H9 (cell line): ENCODE measurements at regions not wholly inside any gene's neighbourhood (a gene's known extent, or its start where the extent isn't known, plus 50 kb on each side); places are given as distances from the start of the nearest gene placed in this dataset.

Source experiments
- DNase-seq: peaks from one replicate; pipeline ENCODE4 v3.0.0-alpha.2; 2017
- H2AFZ ChIP-seq: one replicate; pipeline ENCODE4 v1.6.1; 2013; ENCODE audit warnings: mild to moderate bottlenecking, low read length, control low read depth, moderate library complexity
- H2AK5ac ChIP-seq: 2 replicates; pipeline ENCODE4 v1.6.1; 2013; ENCODE audit warnings: low read length, control low read depth, mixed read lengths; ENCODE audit not compliant: insufficient read length
- H2BK120ac ChIP-seq: one replicate; pipeline ENCODE4 v1.6.1; 2013; ENCODE audit warnings: low read depth, mild to moderate bottlenecking, low read length, control low read depth, inconsistent platforms; ENCODE audit not compliant: poor library complexity, severe bottlenecking
- H2BK12ac ChIP-seq: 2 replicates; pipeline ENCODE4 v1.6.1; 2013; ENCODE audit warnings: low read length, control low read depth, mixed read lengths, low read depth; ENCODE audit not compliant: insufficient read length
- H2BK15ac ChIP-seq: 2 replicates; pipeline ENCODE4 v1.6.1; 2013; ENCODE audit warnings: low read depth, low read length, control low read depth
- H2BK20ac ChIP-seq: one replicate; pipeline ENCODE4 v1.6.1; 2013; ENCODE audit warnings: low read depth, mild to moderate bottlenecking, low read length, control low read depth, inconsistent platforms; ENCODE audit not compliant: poor library complexity, severe bottlenecking
- H2BK5ac ChIP-seq: 2 replicates; pipeline ENCODE4 v1.6.1; 2013; ENCODE audit warnings: low read length, control low read depth, mixed read lengths; ENCODE audit not compliant: insufficient read length
- H3K14ac ChIP-seq: 2 replicates; pipeline ENCODE4 v1.6.1; 2013; ENCODE audit warnings: low read length, control low read depth; ENCODE audit not compliant: insufficient read depth
- H3K18ac ChIP-seq: 2 replicates; pipeline ENCODE4 v1.6.1; 2013; ENCODE audit warnings: low read depth, mild to moderate bottlenecking, mixed read lengths, low read length, control low read depth; ENCODE audit not compliant: insufficient read length
- H3K23ac ChIP-seq: 2 replicates; pipeline ENCODE4 v1.6.1; 2013; ENCODE audit warnings: low read length, control low read depth, mixed read lengths, low read depth; ENCODE audit not compliant: insufficient read length
- H3K23me2 ChIP-seq: 2 replicates; pipeline ENCODE4 v1.6.1; 2013; ENCODE audit warnings: low read depth, mild to moderate bottlenecking, mixed read lengths, low read length, control low read depth; ENCODE audit not compliant: insufficient read length, poor library complexity, severe bottlenecking
- H3K27ac ChIP-seq: 2 replicates; pipeline ENCODE4 v1.5.1; 2013; ENCODE audit warnings: low read length, control low read depth, mixed read lengths, low read depth; ENCODE audit not compliant: insufficient read length
- H3K27me3 ChIP-seq: 2 replicates; pipeline ENCODE4 v1.6.1; 2013; ENCODE audit warnings: low read length, control low read depth, inconsistent platforms; ENCODE audit not compliant: insufficient read depth
- H3K4ac ChIP-seq: 2 replicates; pipeline ENCODE4 v1.6.1; 2013; ENCODE audit warnings: low read depth, mild to moderate bottlenecking, control low read depth, inconsistent platforms, low read length, moderate library complexity
- H3K4me1 ChIP-seq: 2 replicates; pipeline ENCODE4 v1.6.1; 2013; ENCODE audit warnings: low read length, control low read depth, inconsistent platforms; ENCODE audit not compliant: insufficient read depth
- H3K4me2 ChIP-seq: 2 replicates; pipeline ENCODE4 v1.6.1; 2013; ENCODE audit warnings: low read length, control low read depth, mixed read lengths; ENCODE audit not compliant: insufficient read length, insufficient read depth
- H3K56ac ChIP-seq: 2 replicates; pipeline ENCODE4 v1.6.1; 2013; ENCODE audit warnings: low read depth, mild to moderate bottlenecking, mixed read lengths, low read length, control low read depth; ENCODE audit not compliant: insufficient read length
- H3K79me1 ChIP-seq: 2 replicates; pipeline ENCODE4 v1.6.1; 2013; ENCODE audit warnings: low read depth, mild to moderate bottlenecking, moderate library complexity, low read length, control low read depth, inconsistent platforms; ENCODE audit not compliant: insufficient read depth, poor library complexity, severe bottlenecking
- H3K79me2 ChIP-seq: 2 replicates; pipeline ENCODE4 v1.6.1; 2013; ENCODE audit warnings: low read length, control low read depth, inconsistent platforms; ENCODE audit not compliant: insufficient read depth
- H3K9ac ChIP-seq: 2 replicates; pipeline ENCODE4 v1.6.1; 2013; ENCODE audit warnings: low read length, control low read depth, mixed read lengths; ENCODE audit not compliant: insufficient read length; ENCODE audit errors: extremely low read depth
- H3K9me3 ChIP-seq: one replicate; pipeline ENCODE4 v1.6.1; 2013; ENCODE audit warnings: low read depth, low read length, inconsistent platforms; ENCODE audit not compliant: control insufficient read depth
- H3T11ph ChIP-seq: one replicate; pipeline ENCODE4 v1.6.1; 2013; ENCODE audit warnings: mild to moderate bottlenecking, low read length, control low read depth, inconsistent platforms
- H4K20me1 ChIP-seq: one replicate; pipeline ENCODE4 v1.6.1; 2013; ENCODE audit not compliant: control insufficient read depth, insufficient read length, insufficient read depth
- H4K5ac ChIP-seq: 2 replicates; pipeline ENCODE4 v1.6.1; 2013; ENCODE audit warnings: low read depth, mild to moderate bottlenecking, mixed read lengths, low read length, control low read depth; ENCODE audit not compliant: insufficient read length
- H4K8ac ChIP-seq: replicated peaks from 2 replicates; pipeline ENCODE4 v1.6.1; 2013; ENCODE audit warnings: low read length, control low read depth, mixed read lengths, low read depth; ENCODE audit not compliant: insufficient read length
- H4K91ac ChIP-seq: 2 replicates; pipeline ENCODE4 v1.6.1; 2013; ENCODE audit warnings: low read depth, mild to moderate bottlenecking, moderate library complexity, mixed read lengths, low read length, control low read depth; ENCODE audit not compliant: insufficient read length
- H3K27ac Mint-ChIP-seq, 3 experiments: 2 replicates in 2 of 3; 3 replicates in 1 of 3; pipeline ENCODE4 v1.8.0; 2020 to 2021; ENCODE audit warnings: mixed read lengths in 3 of 3, mild to moderate bottlenecking in 1 of 3, moderate library complexity in 1 of 3
- H3K27me3 Mint-ChIP-seq: 2 replicates; pipeline ENCODE4 v1.8.0; 2021; ENCODE audit warnings: low read depth, mild to moderate bottlenecking, moderate library complexity, mixed read lengths
- H3K36me3 Mint-ChIP-seq, 3 experiments: 2 replicates in 2 of 3; 3 replicates in 1 of 3; pipeline ENCODE4 v1.8.0; 2020 to 2021; ENCODE audit warnings: low read depth in 3 of 3, mixed read lengths in 3 of 3; ENCODE audit not compliant: insufficient read depth in 1 of 3
- H3K4me1 Mint-ChIP-seq, 2 experiments: 2 replicates each; pipeline ENCODE4 v1.8.0; 2020; ENCODE audit warnings: mixed read lengths in 2 of 2
- H3K4me3 Mint-ChIP-seq, 2 experiments: 2 replicates in 1 of 2; 3 replicates in 1 of 2; pipeline ENCODE4 v1.8.0; 2020 to 2021; ENCODE audit warnings: mild to moderate bottlenecking in 2 of 2, mixed read lengths in 2 of 2, moderate library complexity in 1 of 2
- H3K9me3 Mint-ChIP-seq, 2 experiments: 2 replicates in 1 of 2; 3 replicates in 1 of 2; pipeline ENCODE4 v1.8.0; 2020; ENCODE audit warnings: mild to moderate bottlenecking in 2 of 2, mixed read lengths in 2 of 2, moderate library complexity in 1 of 2
- CTCF ChIP-seq: fragments of 200-600 bp; sonication (generic); conservative IDR thresholded peaks from 3 replicates; pipeline ENCODE4 v1.8.0; 2021; ENCODE audit warnings: antibody characterized with exemption, mild to moderate bottlenecking
- WGBS: extraction: QIAGEN DNeasy Blood & Tissue Kit; methylation state at CpG from one replicate; pipeline ENCODE4 v1.1.7; 2013; ENCODE audit warnings: missing lambda C conversion rate, low lambda C conversion rate, mixed read lengths; ENCODE audit not compliant: insufficient read length; ENCODE audit errors: extremely low coverage; 5-methylcytosine and 5-hydroxymethylcytosine counted together

- H3K4me3 Mint-ChIP-seq: no peak overlapping the region
- Histone ChIP-seq H3K18ac (no peak overlapping the region), H3K23ac (no peak overlapping the region), H3K4me1 (peaks cover 3% of the 10 kb centered on the region; the same call in 1 of the 2 replicates), H3K9me3 (no peaks in the 10 kb centered on the region), H3K9ac (no peak overlapping the region), H3K56ac (no peak overlapping the region), H2BK120ac (no peak overlapping the region), H4K91ac (no peak overlapping the region), H2BK15ac (no peak overlapping the region), H2AFZ (no peak overlapping the region), H2BK12ac (no peak overlapping the region), H3K23me2 (no peaks in the 10 kb centered on the region), H3K79me1 (no peaks in the 10 kb centered on the region), H3K27ac (no peak overlapping the region), H3T11ph (no peak overlapping the region), H3K79me2 (no peaks in the 10 kb centered on the region), H2BK20ac (no peak overlapping the region), H4K5ac (no peak overlapping the region), H2BK5ac (no peak overlapping the region), H3K4ac (no peak overlapping the region), H3K27me3 (no peaks in the 10 kb centered on the region), H3K4me2 (no peak overlapping the region), H2AK5ac (no peak overlapping the region), H3K14ac (no peak overlapping the region), H4K8ac (no peak overlapping the region), H4K20me1 (no peaks in the 10 kb centered on the region)
- H3K9me3 Mint-ChIP-seq: peaks cover 24 to 29% of the 10 kb centered on the region in 2 experiments
- H3K36me3 Mint-ChIP-seq: peaks cover 15 to 41% (median 20%) of the 10 kb centered on the region in 3 experiments
- peak; percentile 62 for DNase-seq
- no CpG with 5 or more reads among the region's 5 CpGs for WGBS
- peaks cover 2% of the 10 kb centered on the region; the same call in 1 of the 2 replicates for H3K27me3 Mint-ChIP-seq
- H3K4me1 Mint-ChIP-seq: peaks cover 38 to 52% of the 10 kb centered on the region in 2 experiments
- peak overlapping the region in 1 of 3 experiments; percentile 19; a peak in 1 of 7 replicates for H3K27ac Mint-ChIP-seq
- no peak for TF ChIP-seq CTCF
Measured at GRCh38 chr18:1092228-1092627, 187.6 kb downstream of the ADCYAP1 start.
